ENCODE measurements at regions not wholly inside any gene's neighbourhood (a gene's known extent, or its start where the extent isn't known, plus 50 kb on each side); places are given as distances from the start of the nearest gene placed in this dataset.

DNA sequence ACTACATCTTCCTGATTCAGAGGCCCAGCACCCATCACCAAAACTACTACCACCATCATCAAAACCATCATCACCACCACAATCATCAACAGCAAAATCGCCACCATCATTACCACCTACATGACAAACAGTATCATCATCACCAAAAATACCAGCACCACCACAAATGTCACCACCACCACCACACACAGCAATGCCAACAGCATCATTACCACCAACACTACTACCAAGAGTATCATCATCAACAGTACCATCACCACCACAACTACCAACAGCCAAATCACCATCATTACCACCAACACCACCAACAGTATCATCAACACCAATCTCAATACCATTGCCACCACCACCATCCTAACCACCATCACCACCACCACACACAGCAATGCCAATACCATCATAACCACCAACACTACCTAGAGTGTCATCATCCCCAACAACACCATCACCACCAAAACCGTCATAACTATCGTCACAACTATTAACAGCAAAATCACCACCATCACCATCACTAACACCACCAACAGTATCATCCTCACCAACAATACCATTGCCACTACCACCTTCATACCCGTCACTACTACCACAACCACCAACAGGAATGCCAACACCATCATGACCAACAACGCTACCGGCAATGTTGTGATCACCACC is 64.6 kb upstream of the TEX51 start:
- intact Hi-C loops (cut with DNase I; ENCODE audit: low total_unique reads): no loop called here
- Histone ChIP-seq H3K4me1 (no peaks in the 10 kb centered on the region), H3K27me3 (replicated peaks in 1 of 7) (peaks cover 0 to 4% (median 0%) of the 10 kb centered on the region in 7 donors), H3K27ac (no peak overlapping the region), H3K4me3 (no peak overlapping the region), H3K36me3 (no peaks in the 10 kb centered on the region), H3K9me3 (no peaks in the 10 kb centered on the region)
- TF ChIP-seq POLR2A (IDR thresholded peaks at IDR 0.05) (no peak), POLR2AphosphoS5 (IDR thresholded peaks at IDR 0.05) (no peak)
- TF ChIP-seq, protein P1, sequence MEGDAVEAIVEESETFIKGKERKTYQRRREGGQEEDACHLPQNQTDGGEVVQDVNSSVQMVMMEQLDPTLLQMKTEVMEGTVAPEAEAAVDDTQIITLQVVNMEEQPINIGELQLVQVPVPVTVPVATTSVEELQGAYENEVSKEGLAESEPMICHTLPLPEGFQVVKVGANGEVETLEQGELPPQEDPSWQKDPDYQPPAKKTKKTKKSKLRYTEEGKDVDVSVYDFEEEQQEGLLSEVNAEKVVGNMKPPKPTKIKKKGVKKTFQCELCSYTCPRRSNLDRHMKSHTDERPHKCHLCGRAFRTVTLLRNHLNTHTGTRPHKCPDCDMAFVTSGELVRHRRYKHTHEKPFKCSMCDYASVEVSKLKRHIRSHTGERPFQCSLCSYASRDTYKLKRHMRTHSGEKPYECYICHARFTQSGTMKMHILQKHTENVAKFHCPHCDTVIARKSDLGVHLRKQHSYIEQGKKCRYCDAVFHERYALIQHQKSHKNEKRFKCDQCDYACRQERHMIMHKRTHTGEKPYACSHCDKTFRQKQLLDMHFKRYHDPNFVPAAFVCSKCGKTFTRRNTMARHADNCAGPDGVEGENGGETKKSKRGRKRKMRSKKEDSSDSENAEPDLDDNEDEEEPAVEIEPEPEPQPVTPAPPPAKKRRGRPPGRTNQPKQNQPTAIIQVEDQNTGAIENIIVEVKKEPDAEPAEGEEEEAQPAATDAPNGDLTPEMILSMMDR (IDR thresholded peaks at IDR 0.05 in 8 of 11, conservative IDR thresholded peaks at IDR 0.05 in 3 of 11): no peak
- 94 to 97% (median 95%) methylated on average over 6 of the region's 6 CpGs for WGBS, 5 donors
- DNase-seq: no peak

DNA sequence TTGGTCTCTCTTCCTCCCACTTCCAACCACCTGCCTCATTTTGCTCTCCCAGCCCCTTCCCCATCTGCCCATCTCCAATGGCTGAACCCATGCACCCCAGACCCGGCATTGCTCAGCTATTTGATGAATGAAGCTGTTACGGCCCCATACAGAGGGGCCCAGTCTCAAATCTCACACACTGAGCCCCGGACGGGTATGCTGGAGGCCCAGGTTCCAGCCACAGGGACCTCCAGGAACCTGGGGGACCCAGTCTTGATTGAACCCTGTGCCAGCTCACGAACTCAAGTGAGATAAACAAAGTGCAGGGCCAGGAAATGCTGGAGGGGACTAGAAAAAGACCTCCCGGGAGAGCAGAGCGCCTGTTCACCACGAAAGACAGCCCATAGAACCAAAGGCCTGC is 63.4 kb upstream of the TEX51 start:
- Histone ChIP-seq H3K27me3 (replicated peaks in 1 of 7) (peaks cover 0 to 4% (median 0%) of the 10 kb centered on the region in 7 donors), H3K4me1 (no peaks in the 10 kb centered on the region), H3K36me3 (no peaks in the 10 kb centered on the region), H3K9me3 (no peaks in the 10 kb centered on the region), H3K4me3 (no peak overlapping the region), H3K27ac (no peak overlapping the region)
- intact Hi-C loops (cut with DNase I; ENCODE audit: low total_unique reads): no loop called here
- DNase-seq: peak; percentile 51
- TF ChIP-seq, protein P1 (IDR thresholded peaks at IDR 0.05 in 8 of 11, conservative IDR thresholded peaks at IDR 0.05 in 3 of 11): no peak
- no peak for TF ChIP-seq POLR2AphosphoS5 (IDR thresholded peaks at IDR 0.05)
- no peak for TF ChIP-seq POLR2A (IDR thresholded peaks at IDR 0.05)
- WGBS, 5 donors: 76 to 87% (median 84%) methylated on average over 8 of the region's 8 CpGs

DNA sequence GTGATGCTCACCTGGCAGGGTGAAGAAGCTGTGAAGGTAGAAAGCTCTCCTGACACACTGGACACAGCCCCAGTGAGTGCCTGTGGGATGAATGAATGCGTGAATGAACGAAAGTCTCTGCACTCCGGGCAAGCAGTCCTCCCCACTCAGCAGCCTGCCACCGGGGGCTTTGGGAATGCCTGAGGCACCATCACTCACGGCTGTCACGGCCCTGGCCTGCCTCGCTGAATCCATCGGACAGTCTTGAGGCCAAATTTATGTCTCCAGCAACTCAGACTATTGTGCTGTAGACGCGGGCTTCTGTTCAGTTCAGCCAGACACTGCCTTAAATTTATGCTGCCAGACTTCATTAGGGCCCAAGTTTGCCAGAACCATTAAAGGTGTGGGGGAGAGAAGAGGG is 62.9 kb upstream of the TEX51 start:
- peak; percentile 58 for DNase-seq
- Histone ChIP-seq H3K36me3 (no peaks in the 10 kb centered on the region), H3K4me3 (no peak overlapping the region), H3K27ac (no peak overlapping the region), H3K4me1 (no peaks in the 10 kb centered on the region), H3K27me3 (replicated peaks in 1 of 7) (peaks cover 0 to 4% (median 0%) of the 10 kb centered on the region in 7 donors), H3K9me3 (no peaks in the 10 kb centered on the region)
- TF ChIP-seq POLR2AphosphoS5 (IDR thresholded peaks at IDR 0.05) (no peak), POLR2A (IDR thresholded peaks at IDR 0.05) (no peak)
- TF ChIP-seq, protein P1 (IDR thresholded peaks at IDR 0.05 in 8 of 11, conservative IDR thresholded peaks at IDR 0.05 in 3 of 11): no peak
- 70 to 84% (median 80%) methylated on average over 10 of the region's 10 CpGs for WGBS, 5 donors
- intact Hi-C loops (cut with DNase I; ENCODE audit: low total_unique reads): no loop called here

DNA sequence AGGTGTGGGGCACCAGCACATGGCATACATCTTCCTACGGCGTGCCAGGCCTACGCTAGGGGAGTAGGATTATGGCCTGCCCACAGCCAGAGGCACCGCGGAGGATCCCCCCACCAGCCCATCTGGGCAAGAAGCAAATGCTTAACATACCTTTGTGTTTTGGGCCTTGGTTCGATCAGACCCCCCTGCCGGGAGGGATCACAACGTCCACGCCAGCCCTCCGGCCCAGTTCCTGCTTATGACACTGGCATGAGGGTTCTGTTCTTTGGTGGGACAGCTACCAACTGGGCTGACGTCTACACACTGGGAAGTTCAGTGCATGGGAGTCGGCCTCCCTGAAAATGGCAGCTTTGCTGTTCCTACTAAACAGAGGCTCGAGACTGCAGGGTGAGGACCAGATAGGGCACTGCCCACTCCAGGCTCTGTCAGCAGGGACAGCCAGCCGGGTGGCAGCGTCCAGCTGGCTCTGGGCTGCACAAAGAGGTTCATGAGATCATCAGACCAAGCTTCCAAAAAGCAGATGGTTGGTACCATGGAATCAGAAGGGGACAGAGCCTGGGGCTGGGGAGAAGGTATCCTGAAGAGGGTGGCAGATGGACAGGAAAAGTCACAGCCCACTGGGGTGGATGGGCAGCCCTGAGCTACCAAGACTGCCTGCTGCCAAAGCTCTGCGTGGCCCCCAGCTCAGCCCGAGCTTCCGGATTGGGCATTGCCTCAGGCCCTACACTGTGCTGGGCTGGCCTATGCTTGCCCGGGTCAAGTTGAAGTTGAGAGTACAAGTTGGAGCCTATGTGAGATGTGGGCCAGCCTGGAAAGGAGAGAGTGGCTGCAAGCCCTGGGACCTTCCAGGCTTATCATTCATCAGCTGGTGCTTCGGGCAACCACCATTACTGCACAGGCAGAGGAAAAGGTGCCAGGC is 61.7 kb upstream of the TEX51 start:
- Histone ChIP-seq H3K4me3 (no peak overlapping the region), H3K36me3 (no peaks in the 10 kb centered on the region), H3K9me3 (no peaks in the 10 kb centered on the region), H3K4me1 (no peaks in the 10 kb centered on the region), H3K27ac (no peak overlapping the region), H3K27me3 (replicated peaks in 1 of 7) (peaks cover 0 to 4% (median 0%) of the 10 kb centered on the region in 7 donors)
- DNase-seq: peak; percentile 68
- WGBS, 5 donors: 87 to 97% (median 90%) methylated on average over 15 to 20 of the region's 20 CpGs
- intact Hi-C loops (cut with DNase I; ENCODE audit: low total_unique reads): no loop called here
- no peak for TF ChIP-seq POLR2AphosphoS5 (IDR thresholded peaks at IDR 0.05)
- TF ChIP-seq, protein P1 (IDR thresholded peaks at IDR 0.05 in 8 of 11, conservative IDR thresholded peaks at IDR 0.05 in 3 of 11): no peak
- no peak for TF ChIP-seq POLR2A (IDR thresholded peaks at IDR 0.05)
